HL-60 (cell line): ENCODE measurements at regions not wholly inside any gene's neighbourhood (a gene's known extent, or its start where the extent isn't known, plus 50 kb on each side); places are given as distances from the start of the nearest gene placed in this dataset.
"Not testable (repeated sequence)": the region's sequence is repeated elsewhere in the genome, so short reads cannot be mapped to it uniquely, and the experiment has no call there.

ENCODE experiments used
- CTCF ChIP-seq: IDR thresholded peaks from one replicate; pipeline ENCODE4 v1.5.1; 2011; ENCODE audit warnings: low read length, control low read depth, inconsistent platforms; ENCODE audit not compliant: insufficient read depth
- GABPA ChIP-seq: IDR thresholded peaks from 2 replicates; pipeline ENCODE4 v1.6.1; 2012; ENCODE audit warnings: low read depth
- POLR2AphosphoS5 ChIP-seq: IDR thresholded peaks from 2 replicates; pipeline ENCODE4 v1.6.1; 2012; ENCODE audit warnings: low read depth
- REST ChIP-seq: IDR thresholded peaks from 2 replicates; pipeline ENCODE4 v1.6.1; 2012; ENCODE audit warnings: low read depth; ENCODE audit not compliant: insufficient replicate concordance
- SPI1 ChIP-seq: IDR thresholded peaks from 2 replicates; pipeline ENCODE4 v1.6.1; 2012; ENCODE audit warnings: low read depth, mild to moderate bottlenecking, borderline replicate concordance

GRCh38 chr21:5137006-5137405 is 5384.4 kb upstream of the TPTE start:
- not testable (repeated sequence) for TF ChIP-seq CTCF, POLR2AphosphoS5, REST, GABPA, SPI1
